OCI-LY3 (cell line): ENCODE measurements at regions not wholly inside any gene's neighbourhood (a gene's known extent, or its start where the extent isn't known, plus 50 kb on each side); places are given as distances from the start of the nearest gene placed in this dataset.

Experiments used
- EZH2phosphoT487 ChIP-seq: fragments of 200-600 bp; shearing (Covaris generic); IDR thresholded peaks from 2 replicates; pipeline ENCODE4 v1.6.1; 2018; ENCODE audit warnings: antibody characterized with exemption, mixed run types, low read depth
- TF ChIP-seq, protein P1 (sequence below): fragments of 200-600, 300-600 bp; sonication (generic); IDR thresholded peaks from 2 replicates; pipeline ENCODE4 v1.5.1; 2014; ENCODE audit warnings: antibody characterized with exemption, low read length, low read depth

DNA sequence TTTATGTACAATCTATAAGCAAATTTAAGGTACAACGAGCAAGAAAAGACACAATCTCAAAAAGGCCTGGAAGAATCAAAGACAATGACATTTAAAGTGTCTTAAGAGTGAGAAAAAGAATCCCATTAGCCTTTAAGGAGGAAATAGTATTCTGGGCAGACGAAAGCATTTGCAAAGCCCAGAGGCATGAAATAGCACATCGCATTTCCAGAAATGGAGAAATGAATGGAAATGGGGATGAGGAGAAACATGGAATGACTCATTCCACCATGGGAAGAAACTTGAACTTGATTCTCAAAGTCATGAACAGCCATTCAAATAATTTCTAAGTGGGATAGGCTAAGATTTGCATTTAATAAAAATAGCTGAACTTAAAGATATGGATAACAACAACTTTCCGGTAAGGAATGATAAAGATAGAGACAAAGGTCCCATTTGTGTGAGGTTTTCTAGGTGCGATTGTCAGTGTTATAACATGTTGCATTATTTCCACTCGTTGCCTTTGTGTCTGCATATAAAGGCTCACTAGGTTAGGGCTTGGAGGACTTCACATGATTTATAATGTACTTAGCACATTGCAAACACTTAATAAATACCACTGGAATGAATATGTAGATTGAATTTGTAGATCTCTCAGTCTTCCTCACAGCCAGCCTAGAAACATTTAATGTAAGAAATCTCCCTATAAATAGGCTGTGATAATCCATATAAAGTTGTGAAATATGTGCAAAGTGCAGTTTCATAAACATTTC is 310.3 kb upstream of the KLF6 start:
- TF ChIP-seq, protein P1, sequence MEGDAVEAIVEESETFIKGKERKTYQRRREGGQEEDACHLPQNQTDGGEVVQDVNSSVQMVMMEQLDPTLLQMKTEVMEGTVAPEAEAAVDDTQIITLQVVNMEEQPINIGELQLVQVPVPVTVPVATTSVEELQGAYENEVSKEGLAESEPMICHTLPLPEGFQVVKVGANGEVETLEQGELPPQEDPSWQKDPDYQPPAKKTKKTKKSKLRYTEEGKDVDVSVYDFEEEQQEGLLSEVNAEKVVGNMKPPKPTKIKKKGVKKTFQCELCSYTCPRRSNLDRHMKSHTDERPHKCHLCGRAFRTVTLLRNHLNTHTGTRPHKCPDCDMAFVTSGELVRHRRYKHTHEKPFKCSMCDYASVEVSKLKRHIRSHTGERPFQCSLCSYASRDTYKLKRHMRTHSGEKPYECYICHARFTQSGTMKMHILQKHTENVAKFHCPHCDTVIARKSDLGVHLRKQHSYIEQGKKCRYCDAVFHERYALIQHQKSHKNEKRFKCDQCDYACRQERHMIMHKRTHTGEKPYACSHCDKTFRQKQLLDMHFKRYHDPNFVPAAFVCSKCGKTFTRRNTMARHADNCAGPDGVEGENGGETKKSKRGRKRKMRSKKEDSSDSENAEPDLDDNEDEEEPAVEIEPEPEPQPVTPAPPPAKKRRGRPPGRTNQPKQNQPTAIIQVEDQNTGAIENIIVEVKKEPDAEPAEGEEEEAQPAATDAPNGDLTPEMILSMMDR: no peak
- TF ChIP-seq EZH2phosphoT487: no peak
